ENCODE measurements at regions not wholly inside any gene's neighbourhood (a gene's known extent, or its start where the extent isn't known, plus 50 kb on each side); places are given as distances from the start of the nearest gene placed in this dataset.

DNA sequence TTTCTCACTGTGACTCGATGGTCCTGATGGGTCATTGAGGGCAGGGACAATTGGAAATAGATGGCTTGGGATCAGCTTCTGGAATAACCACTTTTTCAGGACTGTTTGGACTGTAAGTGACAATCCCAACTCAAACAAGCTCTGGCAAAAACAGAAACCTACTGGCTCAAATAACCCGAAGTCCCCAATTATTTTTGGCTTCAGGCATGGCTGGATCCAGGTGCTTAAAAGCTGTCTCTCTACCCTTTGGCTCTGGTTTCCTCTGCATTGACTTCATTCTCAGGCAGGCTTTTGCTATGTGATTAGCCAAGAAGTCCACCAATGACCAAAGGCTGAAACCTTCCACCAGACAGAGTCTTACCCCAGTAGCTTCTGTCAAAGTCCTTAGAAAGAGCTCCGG, 92.9 kb upstream of the PRR23E start:
- Histone ChIP-seq H3K4me1 (no peaks in the 10 kb centered on the region), H3K27me3 (replicated peaks; ENCODE audit: control insufficient read depth, insufficient read depth, low read length) (no peaks in the 10 kb centered on the region), H3K9me3 (no peaks in the 10 kb centered on the region), H3K36me3 (ENCODE audit: control insufficient read depth, insufficient read depth, low read length) (no peaks in the 10 kb centered on the region), H3K4me3 (ENCODE audit: low read depth, low read length) (no peak overlapping the region)
- TF ChIP-seq, protein P1, sequence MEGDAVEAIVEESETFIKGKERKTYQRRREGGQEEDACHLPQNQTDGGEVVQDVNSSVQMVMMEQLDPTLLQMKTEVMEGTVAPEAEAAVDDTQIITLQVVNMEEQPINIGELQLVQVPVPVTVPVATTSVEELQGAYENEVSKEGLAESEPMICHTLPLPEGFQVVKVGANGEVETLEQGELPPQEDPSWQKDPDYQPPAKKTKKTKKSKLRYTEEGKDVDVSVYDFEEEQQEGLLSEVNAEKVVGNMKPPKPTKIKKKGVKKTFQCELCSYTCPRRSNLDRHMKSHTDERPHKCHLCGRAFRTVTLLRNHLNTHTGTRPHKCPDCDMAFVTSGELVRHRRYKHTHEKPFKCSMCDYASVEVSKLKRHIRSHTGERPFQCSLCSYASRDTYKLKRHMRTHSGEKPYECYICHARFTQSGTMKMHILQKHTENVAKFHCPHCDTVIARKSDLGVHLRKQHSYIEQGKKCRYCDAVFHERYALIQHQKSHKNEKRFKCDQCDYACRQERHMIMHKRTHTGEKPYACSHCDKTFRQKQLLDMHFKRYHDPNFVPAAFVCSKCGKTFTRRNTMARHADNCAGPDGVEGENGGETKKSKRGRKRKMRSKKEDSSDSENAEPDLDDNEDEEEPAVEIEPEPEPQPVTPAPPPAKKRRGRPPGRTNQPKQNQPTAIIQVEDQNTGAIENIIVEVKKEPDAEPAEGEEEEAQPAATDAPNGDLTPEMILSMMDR (IDR thresholded peaks at IDR 0.05; ENCODE audit: insufficient read depth in 1 of 2, low read depth in 1 of 2, low read length in 1 of 2, severe bottlenecking in 1 of 2, unreplicated experiment in 1 of 2), result no peak
- no peak for DNase-seq
- Mint-ChIP-seq H3K9me3 (ENCODE audit: unreplicated experiment) (no peaks in the 10 kb centered on the region), H3K27ac (ENCODE audit: unreplicated experiment) (no peak overlapping the region), H3K36me3 (ENCODE audit: insufficient read depth, unreplicated experiment) (no peaks in the 10 kb centered on the region), H3K4me3 (ENCODE audit: unreplicated experiment) (no peak overlapping the region), H3K27me3 (ENCODE audit: insufficient read depth, unreplicated experiment) (peaks cover 3% of the 10 kb centered on the region), H3K4me1 (ENCODE audit: low read depth, unreplicated experiment) (no peaks in the 10 kb centered on the region)
- POLR2A ChIA-PET, result no interaction called here
- intact Hi-C loops (cut with micrococcal nuclease; ENCODE audit: unreplicated experiment), result no loop called here
- BruUV-seq (replicated peaks), result no TSS peak
- CTCF ChIA-PET, result no interaction called here

DNA sequence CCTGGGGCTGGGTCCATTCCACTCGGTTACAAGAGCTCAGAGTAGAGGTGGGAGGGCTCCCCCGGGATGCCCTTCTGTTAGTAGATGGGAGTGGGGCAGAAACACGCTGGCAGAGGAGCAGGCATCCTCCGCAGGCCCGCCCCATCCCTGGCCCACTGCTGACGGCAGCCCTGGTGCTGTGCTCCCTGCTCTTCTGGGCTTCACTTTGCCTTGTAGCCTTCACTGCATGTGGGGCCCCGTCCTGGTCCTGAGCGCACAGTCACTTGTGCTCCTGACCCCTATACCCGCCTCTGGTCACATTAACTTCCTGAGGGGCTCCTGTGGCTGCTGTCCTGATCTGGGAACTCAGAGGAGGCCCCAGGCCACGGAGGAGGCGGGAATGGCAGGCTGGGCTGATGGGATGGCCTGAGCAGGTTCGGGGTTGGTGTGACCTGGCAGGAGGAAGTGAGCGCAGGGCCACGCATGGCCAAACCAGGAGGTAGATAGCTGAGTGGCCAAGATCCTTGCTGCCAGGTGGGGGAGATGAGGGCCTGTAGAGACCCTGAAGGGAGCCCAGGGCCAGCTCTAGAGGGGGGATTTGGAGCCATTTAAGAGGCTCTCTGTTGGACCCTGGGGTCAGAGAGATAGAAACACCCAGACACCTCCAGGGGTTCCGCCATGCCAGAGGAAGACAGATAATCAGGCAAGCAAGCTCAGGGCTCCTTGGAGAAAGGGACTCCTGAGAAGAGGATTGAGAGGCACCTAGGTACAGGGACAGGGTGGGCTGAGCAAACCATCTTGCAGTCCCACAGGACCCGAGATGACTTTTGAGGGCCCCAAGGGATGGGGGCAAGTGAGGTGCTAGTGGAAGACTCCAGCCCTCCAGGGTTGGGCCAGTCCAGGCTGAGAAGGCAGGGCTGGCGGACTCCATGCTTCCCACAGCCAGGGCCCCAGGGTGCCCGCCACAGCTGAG, 92.2 kb upstream of the PRR23E start:
- no peak overlapping the region for H3K27ac Mint-ChIP-seq (ENCODE audit: unreplicated experiment)
- TF ChIP-seq, protein P1 (IDR thresholded peaks at IDR 0.05; ENCODE audit: insufficient read depth in 1 of 2, low read depth in 1 of 2, low read length in 1 of 2, severe bottlenecking in 1 of 2, unreplicated experiment in 1 of 2), result no peak
- DNase-seq, result no peak
- no peaks in the 10 kb centered on the region for H3K27me3 ChIP-seq (replicated peaks; ENCODE audit: control insufficient read depth, insufficient read depth, low read length)
- ChIA-PET POLR2A (no interaction called here), CTCF (no interaction called here)
- no peaks in the 10 kb centered on the region for H3K36me3 Mint-ChIP-seq (ENCODE audit: insufficient read depth, unreplicated experiment)
- no peak overlapping the region for H3K4me3 ChIP-seq (ENCODE audit: low read depth, low read length)
- H3K4me3 Mint-ChIP-seq (ENCODE audit: unreplicated experiment), result no peak overlapping the region
- no TSS peak for BruUV-seq (replicated peaks)
- H3K4me1 ChIP-seq, result no peaks in the 10 kb centered on the region
- H3K9me3 Mint-ChIP-seq (ENCODE audit: unreplicated experiment), result no peaks in the 10 kb centered on the region
- H3K4me1 Mint-ChIP-seq (ENCODE audit: low read depth, unreplicated experiment), result no peaks in the 10 kb centered on the region
- H3K27me3 Mint-ChIP-seq (ENCODE audit: insufficient read depth, unreplicated experiment), result peaks cover 3% of the 10 kb centered on the region
- intact Hi-C loops (cut with micrococcal nuclease; ENCODE audit: unreplicated experiment), result no loop called here
- no peaks in the 10 kb centered on the region for H3K36me3 ChIP-seq (ENCODE audit: control insufficient read depth, insufficient read depth, low read length)
- no peaks in the 10 kb centered on the region for H3K9me3 ChIP-seq

DNA sequence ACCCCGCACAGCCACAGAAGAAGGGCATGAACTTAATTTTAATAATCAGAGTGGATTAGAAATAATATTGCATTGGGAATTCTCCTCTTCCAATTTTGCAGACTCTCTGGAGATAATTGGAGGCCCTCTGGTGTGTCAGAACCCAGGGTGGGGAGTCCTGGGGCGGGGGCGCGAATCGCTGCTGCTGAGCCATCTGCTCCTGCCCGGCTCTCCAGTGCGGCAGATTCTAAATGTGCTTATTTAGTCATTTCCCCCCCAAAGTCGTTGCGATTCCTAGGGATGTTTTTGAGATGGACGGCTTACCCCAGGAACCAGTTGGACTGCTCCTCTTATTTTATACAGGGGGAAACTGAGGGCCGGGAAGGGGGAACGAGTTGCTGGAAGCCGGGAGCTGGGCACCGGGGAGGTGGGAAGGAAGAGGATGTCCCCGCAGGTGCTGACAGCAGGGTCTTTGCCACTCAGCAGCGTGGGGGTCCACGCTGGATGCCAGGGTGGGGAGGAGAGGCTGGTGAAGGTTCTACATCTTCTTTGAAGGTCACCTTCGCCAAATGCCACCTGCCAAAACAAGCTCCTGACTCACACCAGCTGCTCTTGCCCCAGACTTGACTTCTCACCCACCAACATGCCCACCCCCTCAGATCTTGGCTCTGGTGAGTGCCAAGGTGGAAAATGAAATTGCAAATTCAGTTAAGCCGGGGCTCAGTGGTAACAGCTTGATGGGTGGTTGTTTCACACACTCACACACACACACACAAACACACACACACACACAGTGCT, 91.3 kb upstream of the PRR23E start:
- ChIA-PET CTCF (no interaction called here), POLR2A (no interaction called here)
- no peak for DNase-seq
- Histone ChIP-seq H3K4me3 (ENCODE audit: low read depth, low read length) (no peak overlapping the region), H3K4me1 (no peaks in the 10 kb centered on the region), H3K36me3 (ENCODE audit: control insufficient read depth, insufficient read depth, low read length) (no peaks in the 10 kb centered on the region), H3K9me3 (no peaks in the 10 kb centered on the region), H3K27me3 (replicated peaks; ENCODE audit: control insufficient read depth, insufficient read depth, low read length) (no peaks in the 10 kb centered on the region)
- Mint-ChIP-seq H3K9me3 (ENCODE audit: unreplicated experiment) (no peaks in the 10 kb centered on the region), H3K27me3 (ENCODE audit: insufficient read depth, unreplicated experiment) (peaks cover 3% of the 10 kb centered on the region), H3K27ac (ENCODE audit: unreplicated experiment) (no peak overlapping the region), H3K4me1 (ENCODE audit: low read depth, unreplicated experiment) (no peaks in the 10 kb centered on the region), H3K4me3 (ENCODE audit: unreplicated experiment) (no peak overlapping the region), H3K36me3 (ENCODE audit: insufficient read depth, unreplicated experiment) (no peaks in the 10 kb centered on the region)
- BruUV-seq (replicated peaks), result no TSS peak
- intact Hi-C loops (cut with micrococcal nuclease; ENCODE audit: unreplicated experiment), result no loop called here
- TF ChIP-seq, protein P1 (IDR thresholded peaks at IDR 0.05; ENCODE audit: insufficient read depth in 1 of 2, low read depth in 1 of 2, low read length in 1 of 2, severe bottlenecking in 1 of 2, unreplicated experiment in 1 of 2), result no peak
